HFFc6 (cell line): ENCODE measurements at regions not wholly inside any gene's neighbourhood (a gene's known extent, or its start where the extent isn't known, plus 50 kb on each side); places are given as distances from the start of the nearest gene placed in this dataset.
A peak's percentile ranks its signal among the peaks of the same experiment; 100 is the strongest.

Experiments
- DNase-seq: peaks from one replicate; pipeline ENCODE4 v3.0.0-alpha.2; 2018
- H3K27ac Mint-ChIP-seq: 2 replicates; pipeline ENCODE4 v1.8.0; 2020; ENCODE audit warnings: mild to moderate bottlenecking, mixed read lengths
- H3K27me3 Mint-ChIP-seq: 2 replicates; pipeline ENCODE4 v1.8.0; 2021; ENCODE audit warnings: mild to moderate bottlenecking, moderate library complexity, mixed read lengths; ENCODE audit not compliant: insufficient read depth
- H3K36me3 Mint-ChIP-seq: 2 replicates; pipeline ENCODE4 v1.8.0; 2021; ENCODE audit warnings: low read depth, mixed read lengths
- H3K4me1 Mint-ChIP-seq: 2 replicates; pipeline ENCODE4 v1.8.0; 2020; ENCODE audit warnings: low read depth, mixed read lengths
- H3K4me3 Mint-ChIP-seq: 2 replicates; pipeline ENCODE4 v1.8.0; 2020; ENCODE audit warnings: mild to moderate bottlenecking, moderate library complexity, mixed read lengths
- H3K9me3 Mint-ChIP-seq: 2 replicates; pipeline ENCODE4 v1.8.0; 2020; ENCODE audit warnings: mild to moderate bottlenecking, mixed read lengths
- TF ChIP-seq, protein P1 (sequence below): fragments of 200-600 bp; sonication (generic); IDR thresholded peaks from 2 replicates; pipeline ENCODE4 v1.5.0; 2021; ENCODE audit warnings: antibody characterized with exemption, mild to moderate bottlenecking

DNA sequence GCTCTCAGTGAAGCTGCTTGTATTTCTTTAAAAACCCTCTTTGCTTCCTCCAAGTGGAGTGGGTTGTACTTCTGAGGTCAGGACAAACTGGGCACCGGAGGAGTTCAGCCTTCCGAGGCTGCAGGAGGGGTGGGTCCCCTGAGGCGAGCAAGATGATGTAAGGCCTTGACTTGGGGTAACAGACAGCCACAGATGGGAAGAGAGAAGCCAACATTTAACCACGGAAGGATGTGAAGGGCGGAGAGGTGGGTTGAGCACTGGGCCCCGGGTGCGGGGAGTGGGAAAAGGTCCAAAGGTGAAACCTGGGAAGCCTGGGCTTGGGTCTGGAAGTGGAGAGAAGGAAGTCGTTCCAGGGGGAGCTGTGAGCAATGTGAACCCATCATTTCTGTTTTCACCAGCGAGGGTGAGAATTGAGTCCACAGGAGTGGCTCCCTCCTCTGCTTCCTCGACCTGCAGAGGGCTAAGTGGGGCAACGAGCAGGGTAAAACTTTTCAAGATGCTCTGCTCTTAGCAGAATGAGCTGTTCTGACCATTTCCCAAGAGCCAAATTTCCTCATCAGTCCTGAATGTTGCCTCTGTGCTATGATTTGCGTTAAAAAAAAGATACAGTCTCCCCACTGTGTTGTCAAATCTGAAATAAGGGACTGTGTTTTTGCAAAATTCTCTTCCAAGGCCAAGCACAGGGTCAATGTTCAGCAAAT lies 137.7 kb upstream of the CRHR1 start:
- no peak for DNase-seq
- no peak overlapping the region for H3K4me3 Mint-ChIP-seq
- H3K27ac Mint-ChIP-seq, result no peak overlapping the region
- no peaks in the 10 kb centered on the region for H3K36me3 Mint-ChIP-seq
- no peaks in the 10 kb centered on the region for H3K4me1 Mint-ChIP-seq
- TF ChIP-seq, protein P1, sequence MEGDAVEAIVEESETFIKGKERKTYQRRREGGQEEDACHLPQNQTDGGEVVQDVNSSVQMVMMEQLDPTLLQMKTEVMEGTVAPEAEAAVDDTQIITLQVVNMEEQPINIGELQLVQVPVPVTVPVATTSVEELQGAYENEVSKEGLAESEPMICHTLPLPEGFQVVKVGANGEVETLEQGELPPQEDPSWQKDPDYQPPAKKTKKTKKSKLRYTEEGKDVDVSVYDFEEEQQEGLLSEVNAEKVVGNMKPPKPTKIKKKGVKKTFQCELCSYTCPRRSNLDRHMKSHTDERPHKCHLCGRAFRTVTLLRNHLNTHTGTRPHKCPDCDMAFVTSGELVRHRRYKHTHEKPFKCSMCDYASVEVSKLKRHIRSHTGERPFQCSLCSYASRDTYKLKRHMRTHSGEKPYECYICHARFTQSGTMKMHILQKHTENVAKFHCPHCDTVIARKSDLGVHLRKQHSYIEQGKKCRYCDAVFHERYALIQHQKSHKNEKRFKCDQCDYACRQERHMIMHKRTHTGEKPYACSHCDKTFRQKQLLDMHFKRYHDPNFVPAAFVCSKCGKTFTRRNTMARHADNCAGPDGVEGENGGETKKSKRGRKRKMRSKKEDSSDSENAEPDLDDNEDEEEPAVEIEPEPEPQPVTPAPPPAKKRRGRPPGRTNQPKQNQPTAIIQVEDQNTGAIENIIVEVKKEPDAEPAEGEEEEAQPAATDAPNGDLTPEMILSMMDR, result no peak
- H3K9me3 Mint-ChIP-seq, result no peaks in the 10 kb centered on the region
- peaks cover 33% of the 10 kb centered on the region for H3K27me3 Mint-ChIP-seq

DNA sequence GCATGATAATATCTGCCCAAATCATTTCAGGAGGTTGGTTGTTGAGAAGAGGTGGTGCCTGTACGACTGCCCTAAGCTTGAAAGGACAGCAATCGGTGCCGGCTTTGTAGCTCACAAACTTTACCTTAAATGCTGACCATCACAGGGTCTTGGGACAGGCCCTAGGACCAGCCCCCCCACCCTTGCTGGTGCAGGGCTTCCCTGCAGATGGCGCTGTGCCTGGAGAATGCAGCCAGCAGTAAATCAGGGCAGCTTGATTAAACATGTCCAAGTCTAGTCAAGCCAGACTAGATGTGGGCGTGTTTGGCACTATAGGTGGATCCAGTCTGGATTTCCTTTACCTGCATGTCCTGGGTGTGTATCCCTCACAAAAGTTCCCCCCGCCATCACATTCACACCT lies 135.5 kb upstream of the CRHR1 start:
- Mint-ChIP-seq H3K27me3 (peaks cover 29% of the 10 kb centered on the region), H3K4me1 (no peaks in the 10 kb centered on the region), H3K9me3 (no peaks in the 10 kb centered on the region), H3K27ac (no peak overlapping the region), H3K4me3 (no peak overlapping the region), H3K36me3 (no peaks in the 10 kb centered on the region)
- TF ChIP-seq, protein P1, result peak; percentile 41; the same call in 1 of the 2 replicates
- DNase-seq, result no peak

DNA sequence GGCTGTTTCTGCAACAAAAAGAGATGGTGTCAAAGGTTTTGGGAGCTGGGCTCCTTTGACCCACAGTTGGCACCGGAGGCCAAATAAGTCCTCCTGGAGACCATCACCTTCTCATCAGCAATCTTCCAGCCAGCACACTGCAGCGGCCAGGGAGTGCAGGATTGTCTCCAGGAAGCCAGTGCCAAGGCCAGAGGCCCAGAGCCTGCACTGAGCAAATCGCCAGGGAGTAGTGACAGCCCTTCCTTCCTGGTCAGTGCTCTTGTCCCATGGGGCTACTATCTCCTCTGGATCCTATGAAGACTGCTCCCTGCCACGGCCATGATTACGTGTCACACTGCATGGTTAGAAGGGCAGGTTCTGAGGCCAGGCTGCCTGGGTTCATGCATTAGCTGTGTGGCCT lies 134.3 kb upstream of the CRHR1 start:
- Mint-ChIP-seq H3K27ac (no peak overlapping the region), H3K4me1 (no peaks in the 10 kb centered on the region), H3K9me3 (no peaks in the 10 kb centered on the region), H3K27me3 (peaks cover 31% of the 10 kb centered on the region), H3K4me3 (no peak overlapping the region), H3K36me3 (no peaks in the 10 kb centered on the region)
- DNase-seq, result no peak
- TF ChIP-seq, protein P1, result no peak

DNA sequence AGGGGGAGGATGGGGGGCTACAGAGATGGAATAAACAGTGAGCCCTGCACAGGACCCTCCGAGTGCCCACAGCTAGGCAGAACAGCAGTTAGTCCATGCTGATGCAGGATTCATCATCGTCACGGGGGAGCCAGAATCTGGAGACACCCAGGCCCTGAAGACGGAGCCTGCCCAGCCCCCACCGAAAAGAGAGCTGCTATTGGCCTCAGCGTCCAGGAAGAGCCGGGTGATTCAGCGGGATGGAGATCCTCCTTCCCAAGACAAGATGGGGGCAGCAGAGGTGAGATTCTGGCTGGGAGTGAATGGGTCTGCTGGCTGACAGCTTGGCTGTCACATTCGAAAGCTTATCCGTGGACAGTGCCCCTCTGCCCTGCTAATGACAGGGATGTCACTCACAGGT lies 133.6 kb upstream of the CRHR1 start:
- H3K27me3 Mint-ChIP-seq, result peaks cover 34% of the 10 kb centered on the region
- H3K27ac Mint-ChIP-seq, result no peak overlapping the region
- no peaks in the 10 kb centered on the region for H3K36me3 Mint-ChIP-seq
- no peak for DNase-seq
- no peaks in the 10 kb centered on the region for H3K9me3 Mint-ChIP-seq
- H3K4me1 Mint-ChIP-seq, result no peaks in the 10 kb centered on the region
- TF ChIP-seq, protein P1, result no peak
- H3K4me3 Mint-ChIP-seq, result no peak overlapping the region

DNA sequence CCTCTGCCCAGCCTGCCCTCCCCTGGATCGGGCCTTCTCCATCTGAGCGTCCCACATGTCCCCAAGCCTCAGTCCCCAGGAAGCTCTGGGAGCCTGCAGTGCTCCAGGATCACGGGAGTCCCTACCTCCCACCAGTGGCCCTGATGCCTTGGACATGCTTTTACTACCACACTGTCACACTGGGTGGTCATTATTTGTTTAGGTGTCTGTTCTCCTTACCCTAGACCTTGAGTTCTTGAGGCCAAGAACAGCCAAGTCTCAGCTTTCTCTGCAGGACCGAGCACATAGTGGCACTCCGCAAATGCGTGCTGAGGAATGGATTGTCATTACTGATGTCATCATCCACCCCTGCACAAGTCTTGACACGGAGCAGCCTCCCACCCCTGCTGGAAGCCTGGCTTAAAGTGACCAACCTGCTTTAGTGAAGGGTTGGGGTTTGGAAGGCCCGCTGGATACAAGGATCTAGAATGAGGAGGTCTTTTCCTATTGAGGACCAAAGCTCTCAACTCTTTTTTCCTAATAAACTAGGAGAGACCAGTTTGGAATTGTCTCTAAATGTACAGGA lies 132.9 kb upstream of the CRHR1 start:
- no peaks in the 10 kb centered on the region for H3K36me3 Mint-ChIP-seq
- TF ChIP-seq, protein P1, result no peak
- H3K4me1 Mint-ChIP-seq, result no peaks in the 10 kb centered on the region
- peaks cover 38% of the 10 kb centered on the region for H3K27me3 Mint-ChIP-seq
- no peak for DNase-seq
- no peak overlapping the region for H3K4me3 Mint-ChIP-seq
- H3K27ac Mint-ChIP-seq, result no peak overlapping the region
- no peaks in the 10 kb centered on the region for H3K9me3 Mint-ChIP-seq
